Neural progenitor cell (in vitro differentiated cells): ENCODE measurements at regions not wholly inside any gene's neighbourhood (a gene's known extent, or its start where the extent isn't known, plus 50 kb on each side); places are given as distances from the start of the nearest gene placed in this dataset.

Experiments used
- DNase-seq: peaks from one replicate; pipeline ENCODE4 v3.0.0-alpha.2; 2016; ENCODE audit warnings: low spot score
- H2AFZ ChIP-seq: fragments of 200-600 bp; sonication (generic); replicated peaks from 2 replicates; pipeline ENCODE4 v1.6.1; 2016; ENCODE audit warnings: antibody characterized with exemption
- H3F3A ChIP-seq: fragments of 200-600 bp; sonication (generic); 2 replicates; pipeline ENCODE4 v1.6.1; 2016; ENCODE audit warnings: antibody characterized with exemption, low read depth
- H3K27ac ChIP-seq: fragments of 200-600 bp; sonication (generic); 2 replicates; pipeline ENCODE4 v1.5.1; 2016; ENCODE audit warnings: mild to moderate bottlenecking
- H3K27me3 ChIP-seq: fragments of 200-600 bp; sonication (generic); 2 replicates; pipeline ENCODE4 v1.6.1; 2016; ENCODE audit warnings: mild to moderate bottlenecking, moderate library complexity
- H3K36me3 ChIP-seq: fragments of 200-600 bp; sonication (generic); 2 replicates; pipeline ENCODE4 v1.5.1; 2016
- H3K4me1 ChIP-seq: fragments of 200-600 bp; sonication (generic); 2 replicates; pipeline ENCODE4 v1.6.1; 2016; ENCODE audit warnings: mixed run types
- H3K4me2 ChIP-seq: fragments of 200-600 bp; sonication (generic); 2 replicates; pipeline ENCODE4 v1.6.1; 2016
- H3K4me3 ChIP-seq: fragments of 200-600 bp; sonication (generic); 2 replicates; pipeline ENCODE4 v1.5.1; 2016
- H3K79me2 ChIP-seq: fragments of 200-600 bp; sonication (generic); 2 replicates; pipeline ENCODE4 v1.6.1; 2016; ENCODE audit warnings: low read depth
- H3K9ac ChIP-seq: fragments of 200-600 bp; sonication (generic); 2 replicates; pipeline ENCODE4 v1.6.1; 2016
- H3K9me3 ChIP-seq: fragments of 200-600 bp; sonication (generic); 2 replicates; pipeline ENCODE4 v1.5.1; 2016; ENCODE audit warnings: low read depth
- H4K20me1 ChIP-seq: fragments of 200-600 bp; sonication (generic); 2 replicates; pipeline ENCODE4 v1.6.1; 2016; ENCODE audit warnings: low read depth
- H3K27ac Mint-ChIP-seq: 3 replicates; pipeline ENCODE4 v1.8.0; 2021; ENCODE audit warnings: mixed read lengths
- H3K27me3 Mint-ChIP-seq: 2 replicates; pipeline ENCODE4 v1.8.0; 2022; ENCODE audit warnings: low read depth, mild to moderate bottlenecking, inconsistent platforms, moderate library complexity, mixed read lengths; ENCODE audit not compliant: insufficient read depth
- H3K36me3 Mint-ChIP-seq: 3 replicates; pipeline ENCODE4 v1.8.0; 2021; ENCODE audit warnings: mixed read lengths
- H3K4me1 Mint-ChIP-seq: 3 replicates; pipeline ENCODE4 v1.8.0; 2021; ENCODE audit warnings: mixed read lengths
- H3K4me3 Mint-ChIP-seq: 3 replicates; pipeline ENCODE4 v1.8.0; 2021; ENCODE audit warnings: mild to moderate bottlenecking, moderate library complexity, mixed read lengths
- H3K9me3 Mint-ChIP-seq: 3 replicates; pipeline ENCODE4 v1.8.0; 2020; ENCODE audit warnings: mixed read lengths
- EZH2 ChIP-seq: fragments of 200-600 bp; sonication (generic); IDR thresholded peaks from 2 replicates; pipeline ENCODE4 v1.6.1; 2017; ENCODE audit warnings: antibody characterized with exemption, mild to moderate bottlenecking, moderate library complexity
- EZH2phosphoT487 ChIP-seq: fragments of 200-600 bp; sonication (generic); IDR thresholded peaks from 2 replicates; pipeline ENCODE4 v1.6.1; 2017; ENCODE audit warnings: antibody characterized with exemption
- TF ChIP-seq, protein P1 (sequence below): fragments of 200-600 bp; sonication (generic); IDR thresholded peaks from 2 replicates; pipeline ENCODE4 v1.5.1; 2017; ENCODE audit warnings: antibody characterized with exemption, mild to moderate bottlenecking

DNA sequence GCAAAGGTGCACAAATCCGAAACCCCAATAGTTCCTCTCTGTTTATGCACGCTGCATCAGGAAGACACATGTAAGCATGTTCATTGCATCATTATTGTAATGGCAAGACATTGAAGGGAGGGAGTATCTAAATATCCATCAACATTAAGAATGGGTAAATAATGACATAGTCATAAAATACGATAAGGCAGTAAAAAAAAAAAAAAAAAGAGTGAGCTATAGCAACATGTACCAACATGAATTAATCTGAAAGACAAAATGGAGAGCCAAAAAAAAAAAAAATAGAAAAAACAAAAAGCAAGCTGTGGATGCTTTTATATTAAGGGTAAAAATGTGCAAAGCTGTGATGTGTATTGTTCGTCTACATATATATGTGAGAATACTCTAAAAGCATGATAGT lies 70.2 kb upstream of the ABLIM1 start:
- peaks cover 2% of the 10 kb centered on the region for H3K4me1 Mint-ChIP-seq
- no peak overlapping the region for H3K4me3 Mint-ChIP-seq
- Histone ChIP-seq H3K79me2 (no peaks in the 10 kb centered on the region), H3K27me3 (no peaks in the 10 kb centered on the region), H4K20me1 (no peaks in the 10 kb centered on the region), H3K4me1 (no peaks in the 10 kb centered on the region), H3K4me2 (no peak overlapping the region), H3K27ac (no peak overlapping the region), H2AFZ (no peak overlapping the region), H3K9me3 (no peaks in the 10 kb centered on the region), H3F3A (no peaks in the 10 kb centered on the region), H3K36me3 (no peaks in the 10 kb centered on the region), H3K4me3 (no peak overlapping the region), H3K9ac (no peak overlapping the region)
- no peak for DNase-seq
- TF ChIP-seq, protein P1, sequence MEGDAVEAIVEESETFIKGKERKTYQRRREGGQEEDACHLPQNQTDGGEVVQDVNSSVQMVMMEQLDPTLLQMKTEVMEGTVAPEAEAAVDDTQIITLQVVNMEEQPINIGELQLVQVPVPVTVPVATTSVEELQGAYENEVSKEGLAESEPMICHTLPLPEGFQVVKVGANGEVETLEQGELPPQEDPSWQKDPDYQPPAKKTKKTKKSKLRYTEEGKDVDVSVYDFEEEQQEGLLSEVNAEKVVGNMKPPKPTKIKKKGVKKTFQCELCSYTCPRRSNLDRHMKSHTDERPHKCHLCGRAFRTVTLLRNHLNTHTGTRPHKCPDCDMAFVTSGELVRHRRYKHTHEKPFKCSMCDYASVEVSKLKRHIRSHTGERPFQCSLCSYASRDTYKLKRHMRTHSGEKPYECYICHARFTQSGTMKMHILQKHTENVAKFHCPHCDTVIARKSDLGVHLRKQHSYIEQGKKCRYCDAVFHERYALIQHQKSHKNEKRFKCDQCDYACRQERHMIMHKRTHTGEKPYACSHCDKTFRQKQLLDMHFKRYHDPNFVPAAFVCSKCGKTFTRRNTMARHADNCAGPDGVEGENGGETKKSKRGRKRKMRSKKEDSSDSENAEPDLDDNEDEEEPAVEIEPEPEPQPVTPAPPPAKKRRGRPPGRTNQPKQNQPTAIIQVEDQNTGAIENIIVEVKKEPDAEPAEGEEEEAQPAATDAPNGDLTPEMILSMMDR: no peak
- TF ChIP-seq EZH2phosphoT487 (no peak), EZH2 (no peak)
- no peak overlapping the region for H3K27ac Mint-ChIP-seq
- no peaks in the 10 kb centered on the region for H3K36me3 Mint-ChIP-seq
- H3K9me3 Mint-ChIP-seq: peaks cover 2% of the 10 kb centered on the region
- H3K27me3 Mint-ChIP-seq: no peaks in the 10 kb centered on the region

DNA sequence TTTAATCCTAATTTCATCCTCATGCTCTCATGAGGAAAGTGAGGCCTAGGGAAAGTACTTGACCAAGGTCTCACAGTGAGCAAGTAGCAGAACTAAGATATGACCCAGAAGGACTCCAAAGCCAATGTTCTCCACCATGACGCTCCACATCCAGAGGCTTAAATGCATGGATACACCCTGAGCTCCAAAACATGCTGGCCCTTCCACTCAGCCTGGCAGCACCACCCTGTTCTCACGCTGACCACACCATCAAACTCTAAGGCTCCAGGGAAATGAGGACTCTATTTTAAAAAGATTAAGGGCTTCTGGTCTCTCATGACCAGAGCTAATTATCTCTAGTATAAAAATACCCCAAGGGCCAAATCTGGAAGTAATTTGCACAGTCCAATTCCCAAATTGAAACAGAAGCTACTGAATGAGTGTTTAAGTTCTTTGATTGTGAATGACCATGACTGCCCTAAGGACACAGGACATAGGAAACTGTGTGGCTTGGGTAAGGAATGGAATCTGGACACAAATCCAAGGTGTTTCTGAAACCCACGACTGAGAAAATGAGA lies 71.1 kb upstream of the ABLIM1 start:
- Mint-ChIP-seq H3K9me3 (peaks cover 2% of the 10 kb centered on the region), H3K27me3 (no peaks in the 10 kb centered on the region), H3K4me1 (peaks cover 2% of the 10 kb centered on the region), H3K4me3 (no peak overlapping the region), H3K27ac (no peak overlapping the region), H3K36me3 (no peaks in the 10 kb centered on the region)
- H3K9ac ChIP-seq: no peak overlapping the region
- no peak overlapping the region for H3K27ac ChIP-seq
- TF ChIP-seq, protein P1: no peak
- TF ChIP-seq EZH2: no peak
- TF ChIP-seq EZH2phosphoT487: no peak
- no peaks in the 10 kb centered on the region for H4K20me1 ChIP-seq
- H3K4me2 ChIP-seq: no peak overlapping the region
- no peak for DNase-seq
- H3K4me3 ChIP-seq: no peak overlapping the region
- no peak overlapping the region for H2AFZ ChIP-seq
- H3K9me3 ChIP-seq: no peaks in the 10 kb centered on the region
- H3K27me3 ChIP-seq: no peaks in the 10 kb centered on the region
- H3K79me2 ChIP-seq: no peaks in the 10 kb centered on the region
- H3K4me1 ChIP-seq: no peaks in the 10 kb centered on the region
- no peaks in the 10 kb centered on the region for H3K36me3 ChIP-seq
- no peaks in the 10 kb centered on the region for H3F3A ChIP-seq

DNA sequence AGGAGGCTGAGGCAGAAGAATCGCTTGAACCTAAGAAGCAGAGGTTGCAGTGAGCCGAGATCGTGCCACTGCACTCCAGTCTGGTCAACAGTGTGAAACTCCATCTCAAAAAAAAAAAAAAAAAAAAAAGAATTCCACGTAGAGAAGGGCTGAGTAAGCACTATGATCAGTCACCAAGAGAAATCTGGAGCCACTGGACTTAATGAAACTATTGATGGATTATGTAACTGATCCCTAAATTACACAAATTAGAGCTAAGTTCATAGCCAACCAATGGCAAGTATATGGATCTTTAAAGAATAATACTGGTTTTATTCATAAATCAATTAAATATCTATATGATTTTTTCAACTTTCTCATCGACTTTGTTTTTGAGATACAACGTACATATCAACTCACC lies 72.2 kb upstream of the ABLIM1 start:
- H3K9me3 Mint-ChIP-seq: peaks cover 2% of the 10 kb centered on the region
- H3K27ac Mint-ChIP-seq: no peak overlapping the region
- H3K4me1 Mint-ChIP-seq: peaks cover 2% of the 10 kb centered on the region
- Histone ChIP-seq H3K4me3 (no peak overlapping the region), H3F3A (no peaks in the 10 kb centered on the region), H3K9me3 (no peaks in the 10 kb centered on the region), H3K27me3 (no peaks in the 10 kb centered on the region), H2AFZ (no peak overlapping the region), H3K36me3 (no peaks in the 10 kb centered on the region), H4K20me1 (no peaks in the 10 kb centered on the region), H3K79me2 (no peaks in the 10 kb centered on the region), H3K9ac (no peak overlapping the region), H3K4me2 (no peak overlapping the region), H3K4me1 (no peaks in the 10 kb centered on the region), H3K27ac (no peak overlapping the region)
- no peak for DNase-seq
- TF ChIP-seq EZH2 (no peak), EZH2phosphoT487 (no peak)
- TF ChIP-seq, protein P1: no peak
- H3K36me3 Mint-ChIP-seq: no peaks in the 10 kb centered on the region
- H3K4me3 Mint-ChIP-seq: no peak overlapping the region
- peaks cover 2% of the 10 kb centered on the region for H3K27me3 Mint-ChIP-seq
